Astrocyte of the cerebellum (primary cell): ENCODE measurements at regions not wholly inside any gene's neighbourhood (a gene's known extent, or its start where the extent isn't known, plus 50 kb on each side); places are given as distances from the start of the nearest gene placed in this dataset.

Source experiments
- DNase-seq: peaks from one replicate; pipeline ENCODE4 v3.0.0-alpha.2; 2011; ENCODE audit warnings: low read depth
- H3K4me3 ChIP-seq: 2 replicates; pipeline ENCODE4 v1.5.1; 2011; ENCODE audit warnings: mild to moderate bottlenecking, low read depth, low read length, moderate library complexity
- in situ Hi-C: cut with HindIII; loops from 2 replicates; pipeline ENCODE4 v1.10.0; 2017; ENCODE audit warnings: low sequenced_read_pairs
- TF ChIP-seq, protein P1 (sequence below): IDR thresholded peaks from 2 replicates; pipeline ENCODE4 v1.5.1; 2012; ENCODE audit warnings: low read length, low read depth, moderate library complexity, mild to moderate bottlenecking; ENCODE audit errors: missing control alignments

- in situ Hi-C loops: no loop called here
- H3K4me3 ChIP-seq: no peak overlapping the region
- DNase-seq: no peak
- TF ChIP-seq, protein P1, sequence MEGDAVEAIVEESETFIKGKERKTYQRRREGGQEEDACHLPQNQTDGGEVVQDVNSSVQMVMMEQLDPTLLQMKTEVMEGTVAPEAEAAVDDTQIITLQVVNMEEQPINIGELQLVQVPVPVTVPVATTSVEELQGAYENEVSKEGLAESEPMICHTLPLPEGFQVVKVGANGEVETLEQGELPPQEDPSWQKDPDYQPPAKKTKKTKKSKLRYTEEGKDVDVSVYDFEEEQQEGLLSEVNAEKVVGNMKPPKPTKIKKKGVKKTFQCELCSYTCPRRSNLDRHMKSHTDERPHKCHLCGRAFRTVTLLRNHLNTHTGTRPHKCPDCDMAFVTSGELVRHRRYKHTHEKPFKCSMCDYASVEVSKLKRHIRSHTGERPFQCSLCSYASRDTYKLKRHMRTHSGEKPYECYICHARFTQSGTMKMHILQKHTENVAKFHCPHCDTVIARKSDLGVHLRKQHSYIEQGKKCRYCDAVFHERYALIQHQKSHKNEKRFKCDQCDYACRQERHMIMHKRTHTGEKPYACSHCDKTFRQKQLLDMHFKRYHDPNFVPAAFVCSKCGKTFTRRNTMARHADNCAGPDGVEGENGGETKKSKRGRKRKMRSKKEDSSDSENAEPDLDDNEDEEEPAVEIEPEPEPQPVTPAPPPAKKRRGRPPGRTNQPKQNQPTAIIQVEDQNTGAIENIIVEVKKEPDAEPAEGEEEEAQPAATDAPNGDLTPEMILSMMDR: no peak
These were observed 66.0 kb upstream of the CXCL14 start for GRCh38 chr5:135644816-135645215.

DNA sequence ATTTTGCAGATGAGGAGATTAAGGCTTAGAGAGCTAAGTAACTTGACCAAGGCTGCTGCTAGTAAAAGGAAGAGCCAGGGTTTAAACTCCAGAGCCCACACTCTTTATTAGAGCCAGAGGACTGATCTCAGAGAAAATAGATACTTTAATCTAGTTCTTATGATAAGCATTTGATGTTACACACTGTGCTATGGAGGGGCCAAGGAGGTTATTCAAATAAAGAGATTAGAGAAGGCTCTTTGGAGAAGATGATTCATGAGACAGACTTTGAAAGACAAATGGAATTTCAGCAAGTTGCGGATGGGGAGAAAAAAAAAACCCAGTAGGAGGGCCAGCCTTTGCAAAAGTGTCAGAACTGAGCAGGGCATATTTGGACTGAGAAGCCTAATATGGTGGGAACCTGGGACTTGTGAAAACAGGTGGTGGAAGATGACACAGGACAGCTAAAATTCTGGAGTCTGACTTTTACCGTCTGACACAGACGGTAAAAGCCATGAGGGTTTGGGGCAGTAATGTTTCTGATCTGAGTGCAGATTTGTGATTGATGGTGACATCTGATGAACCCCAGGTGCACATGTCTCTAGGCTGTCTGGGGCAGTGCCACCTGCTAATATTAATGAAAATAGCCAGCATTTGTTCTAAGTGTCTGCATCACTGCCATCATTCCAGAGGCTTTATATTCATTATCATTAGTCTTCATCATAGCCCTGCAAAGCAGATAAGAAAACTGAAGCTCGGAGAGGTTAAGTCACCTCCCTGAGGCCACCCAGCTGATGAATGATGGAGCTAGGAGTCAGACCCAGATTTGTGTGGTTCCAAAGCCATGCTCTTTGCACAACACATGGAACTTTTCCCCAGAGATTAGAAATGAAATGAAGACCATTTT is 65.3 kb upstream of the CXCL14 start:
- TF ChIP-seq, protein P1: no peak
- in situ Hi-C loops: no loop called here
- no peak for DNase-seq
- no peak overlapping the region for H3K4me3 ChIP-seq

DNA sequence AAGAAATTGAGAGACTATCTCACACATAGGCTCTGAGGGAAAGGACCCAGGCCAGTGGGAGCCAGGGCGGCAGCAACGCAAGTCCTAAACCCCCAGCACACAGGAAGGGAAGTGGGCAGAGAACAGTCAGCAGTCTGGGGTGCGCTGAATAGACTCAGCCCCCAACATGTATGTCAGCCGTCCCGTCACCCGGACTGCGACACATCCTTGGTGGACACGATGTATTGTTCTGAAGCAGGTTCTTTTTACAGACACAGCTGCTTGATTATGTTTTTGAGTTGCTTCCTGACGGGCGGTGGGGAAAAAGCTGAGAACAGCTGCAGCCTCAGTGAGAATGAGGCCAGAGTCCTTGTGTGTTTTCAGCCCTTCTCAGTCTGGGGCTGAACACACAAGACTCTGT is 64.1 kb upstream of the CXCL14 start:
- DNase-seq: no peak
- TF ChIP-seq, protein P1: no peak
- H3K4me3 ChIP-seq: no peak overlapping the region
- in situ Hi-C loops: no loop called here

DNA sequence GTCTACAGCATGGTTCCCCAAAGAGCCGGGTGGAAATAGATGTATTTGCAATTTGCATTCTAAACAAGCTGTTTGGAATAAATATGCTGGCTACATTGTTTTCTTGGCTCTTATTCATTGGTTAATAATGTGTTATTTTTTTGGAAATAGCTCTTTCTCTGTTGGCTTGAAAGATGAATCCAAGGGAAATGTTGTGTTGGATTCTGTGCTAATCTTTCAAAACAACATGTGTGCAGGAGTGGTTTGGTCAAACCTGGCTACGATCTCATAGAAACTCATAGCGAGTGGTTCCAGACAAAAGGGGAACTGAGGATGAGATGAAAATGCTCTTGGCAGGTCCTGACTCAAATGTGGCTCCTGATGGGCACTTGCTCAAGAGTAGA is 63.7 kb upstream of the CXCL14 start:
- no peak for DNase-seq
- TF ChIP-seq, protein P1: no peak
- no peak overlapping the region for H3K4me3 ChIP-seq
- in situ Hi-C loops: no loop called here

GRCh38 chr5:135641734-135642487 is 63.1 kb upstream of the CXCL14 start:
- no peak overlapping the region for H3K4me3 ChIP-seq
- TF ChIP-seq, protein P1: no peak
- in situ Hi-C loops: no loop called here
- DNase-seq: no peak

GRCh38 chr5:135641319-135641718 is 62.5 kb upstream of the CXCL14 start:
- no peak for DNase-seq
- no peak overlapping the region for H3K4me3 ChIP-seq
- TF ChIP-seq, protein P1: no peak
- in situ Hi-C loops: no loop called here
